ENCODE measurements at regions not wholly inside any gene's neighbourhood (a gene's known extent, or its start where the extent isn't known, plus 50 kb on each side); places are given as distances from the start of the nearest gene placed in this dataset.
"Not testable (repeated sequence)": the region's sequence is repeated elsewhere in the genome, so short reads cannot be mapped to it uniquely, and the experiment has no call there.

- TF ChIP-seq CTCF (IDR thresholded peaks at IDR 0.05; ENCODE audit: insufficient read depth, low read length); POLR2AphosphoS5 (IDR thresholded peaks at IDR 0.05; ENCODE audit: low read depth); REST (IDR thresholded peaks at IDR 0.05; ENCODE audit: insufficient replicate concordance, low read depth); SPI1 (IDR thresholded peaks at IDR 0.05; ENCODE audit: borderline replicate concordance, low read depth); GABPA (IDR thresholded peaks at IDR 0.05; ENCODE audit: low read depth): not testable (repeated sequence)
Measured at GRCh38 chr6:167225566-167226382, 65.3 kb upstream of the UNC93A start.

Data from HL-60 (cell line).